Cardiac fibroblast (primary cell): ENCODE measurements at regions not wholly inside any gene's neighbourhood (a gene's known extent, or its start where the extent isn't known, plus 50 kb on each side); places are given as distances from the start of the nearest gene placed in this dataset.

Experiments used
- DNase-seq, 2 donors: peaks; one replicate each; pipeline versions ENCODE4 v3.0.0 to v3.0.0-alpha.2; 2010; ENCODE audit warnings: low read depth in 2 of 2
- H3K4me3 ChIP-seq, 2 donors: replicated peaks in 1 of 2; 1 replicate in 1 of 2; 2 replicates in 1 of 2; pipeline ENCODE4 v1.5.1; 2011; ENCODE audit warnings: low read depth in 2 of 2, low read length in 2 of 2, mild to moderate bottlenecking in 2 of 2, moderate library complexity in 1 of 2
- TF ChIP-seq, protein P1 (sequence below): IDR thresholded peaks from one replicate; pipeline ENCODE4 v1.5.1; 2011; ENCODE audit warnings: low read depth, mild to moderate bottlenecking, low read length, inconsistent platforms

GRCh38 chr2:123528996-123529707, 495.9 kb upstream of the CNTNAP5 start:
- DNase-seq: no peak
- TF ChIP-seq, protein P1, sequence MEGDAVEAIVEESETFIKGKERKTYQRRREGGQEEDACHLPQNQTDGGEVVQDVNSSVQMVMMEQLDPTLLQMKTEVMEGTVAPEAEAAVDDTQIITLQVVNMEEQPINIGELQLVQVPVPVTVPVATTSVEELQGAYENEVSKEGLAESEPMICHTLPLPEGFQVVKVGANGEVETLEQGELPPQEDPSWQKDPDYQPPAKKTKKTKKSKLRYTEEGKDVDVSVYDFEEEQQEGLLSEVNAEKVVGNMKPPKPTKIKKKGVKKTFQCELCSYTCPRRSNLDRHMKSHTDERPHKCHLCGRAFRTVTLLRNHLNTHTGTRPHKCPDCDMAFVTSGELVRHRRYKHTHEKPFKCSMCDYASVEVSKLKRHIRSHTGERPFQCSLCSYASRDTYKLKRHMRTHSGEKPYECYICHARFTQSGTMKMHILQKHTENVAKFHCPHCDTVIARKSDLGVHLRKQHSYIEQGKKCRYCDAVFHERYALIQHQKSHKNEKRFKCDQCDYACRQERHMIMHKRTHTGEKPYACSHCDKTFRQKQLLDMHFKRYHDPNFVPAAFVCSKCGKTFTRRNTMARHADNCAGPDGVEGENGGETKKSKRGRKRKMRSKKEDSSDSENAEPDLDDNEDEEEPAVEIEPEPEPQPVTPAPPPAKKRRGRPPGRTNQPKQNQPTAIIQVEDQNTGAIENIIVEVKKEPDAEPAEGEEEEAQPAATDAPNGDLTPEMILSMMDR: no peak
- no peak overlapping the region for H3K4me3 ChIP-seq

DNA sequence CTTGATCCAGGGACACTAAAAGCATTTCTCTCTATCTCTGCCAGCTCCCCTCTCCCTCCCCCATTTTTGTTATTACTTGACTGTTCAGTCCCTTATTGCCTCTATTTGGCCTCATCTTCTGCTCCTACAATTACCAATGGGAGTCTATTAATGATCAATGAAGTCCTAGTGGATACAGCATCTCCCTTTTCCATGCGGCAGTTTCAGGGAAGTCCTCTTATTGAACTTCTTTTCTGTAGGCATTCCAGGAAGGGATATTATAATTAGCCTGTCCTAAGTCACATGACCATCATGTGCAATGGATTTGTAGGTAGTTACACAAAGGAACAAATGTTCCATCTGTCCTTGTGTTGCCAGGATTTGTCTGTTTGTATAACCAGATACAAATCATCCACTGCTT, 495.1 kb upstream of the CNTNAP5 start:
- no peak overlapping the region for H3K4me3 ChIP-seq
- no peak for DNase-seq

DNA sequence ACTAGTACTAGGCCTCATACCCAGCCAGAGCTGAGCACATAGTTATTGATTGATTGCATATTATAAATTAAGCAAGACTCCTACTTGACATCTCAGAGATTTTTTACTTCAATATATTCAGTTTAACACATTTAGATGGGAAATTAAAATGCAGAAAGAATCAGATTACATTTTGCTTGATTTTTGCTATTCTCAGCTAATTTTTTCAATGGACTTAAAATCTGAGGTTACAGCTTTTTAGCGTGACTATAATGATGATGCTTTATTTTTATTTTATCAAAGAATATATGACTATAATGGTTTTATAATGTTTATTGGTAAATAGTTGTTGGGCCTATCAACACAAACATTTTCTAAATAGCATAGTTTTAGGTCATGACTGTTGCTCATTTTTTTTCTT, 493.0 kb upstream of the CNTNAP5 start:
- DNase-seq: no peak
- TF ChIP-seq, protein P1: no peak
- no peak overlapping the region for H3K4me3 ChIP-seq

More for the DNA sequence above, 495.1 kb upstream of the CNTNAP5 start:
- TF ChIP-seq, protein P1: no peak

DNA sequence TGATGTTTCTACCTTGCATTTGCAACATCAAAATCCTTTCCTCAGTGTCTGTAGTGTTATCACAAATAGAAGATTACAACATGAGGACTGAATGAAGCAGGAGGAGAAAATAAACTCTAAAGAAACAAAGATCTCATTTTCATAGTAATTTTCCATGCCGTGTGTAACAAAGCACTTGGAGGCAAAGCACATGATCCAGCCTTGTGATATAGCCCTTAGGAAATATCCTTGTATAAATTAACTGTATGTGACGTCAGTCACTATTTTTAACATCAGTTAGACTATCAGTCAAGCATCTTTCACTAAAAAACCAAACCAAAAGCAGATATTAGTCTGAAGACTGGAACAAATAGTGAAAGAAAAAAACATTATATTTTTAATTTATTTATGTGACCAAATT, 492.1 kb upstream of the CNTNAP5 start:
- DNase-seq: no peak
- H3K4me3 ChIP-seq: no peak overlapping the region
- TF ChIP-seq, protein P1: no peak

GRCh38 chr2:123540291-123540690, 484.8 kb upstream of the CNTNAP5 start:
- DNase-seq: no peak
- TF ChIP-seq, protein P1: no peak
- H3K4me3 ChIP-seq: no peak overlapping the region

DNA sequence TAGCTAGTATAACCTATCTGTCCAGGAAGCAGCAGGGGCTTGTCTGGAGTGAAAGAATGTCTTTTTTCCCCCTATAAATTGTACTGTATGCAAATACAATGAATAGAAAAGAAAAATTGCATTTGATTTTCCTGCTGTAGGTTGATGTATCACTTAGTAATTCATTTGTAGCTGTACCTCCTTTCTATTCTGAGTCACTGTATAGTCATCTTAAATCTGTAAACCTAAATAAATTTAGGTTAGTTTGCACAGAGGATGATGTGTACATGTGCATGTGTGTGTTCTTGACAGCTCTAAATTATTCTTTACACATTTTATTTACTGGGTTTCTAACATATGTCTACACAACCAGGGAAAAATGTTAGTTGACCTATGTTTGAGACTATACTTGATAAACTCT, 478.7 kb upstream of the CNTNAP5 start:
- TF ChIP-seq, protein P1: no peak
- no peak for DNase-seq
- H3K4me3 ChIP-seq: no peak overlapping the region

GRCh38 chr2:123563515-123563914, 461.6 kb upstream of the CNTNAP5 start:
- H3K4me3 ChIP-seq: no peak overlapping the region
- no peak for DNase-seq

More at GRCh38 chr2:123563515-123563914, 461.6 kb upstream of the CNTNAP5 start:
- TF ChIP-seq, protein P1: no peak
